Ascending aorta (tissue), 2 donors: ENCODE measurements at regions not wholly inside any gene's neighbourhood (a gene's known extent, or its start where the extent isn't known, plus 50 kb on each side); places are given as distances from the start of the nearest gene placed in this dataset.

ENCODE experiments used
- DNase-seq, 2 donors: peaks; one replicate each; pipeline ENCODE4 v3.0.0-alpha.2; 2019; ENCODE audit warnings: low spot score in 2 of 2
- H3K27ac ChIP-seq, 2 donors: fragments of 200-600 bp; sonication (generic); one replicate each; pipeline ENCODE4 v1.5.1; 2016 to 2017; ENCODE audit warnings: mild to moderate bottlenecking in 1 of 2
- H3K27me3 ChIP-seq: fragments of 200-600 bp; sonication (generic); one replicate; pipeline ENCODE4 v1.5.1; 2017
- H3K36me3 ChIP-seq, 2 donors: fragments of 200-600 bp; sonication (generic); one replicate each; pipeline ENCODE4 v1.5.1; 2016
- H3K4me1 ChIP-seq, 2 donors: fragments of 200-600 bp; sonication (generic); one replicate each; pipeline ENCODE4 v1.5.1; 2016 to 2017; ENCODE audit warnings: mild to moderate bottlenecking in 1 of 2
- H3K4me3 ChIP-seq, 2 donors: fragments of 200-600 bp; sonication (generic); one replicate each; pipeline ENCODE4 v1.5.1; 2016 to 2017; ENCODE audit warnings: mild to moderate bottlenecking in 1 of 2
- H3K9me3 ChIP-seq, 2 donors: fragments of 200-600 bp; sonication (generic); one replicate each; pipeline ENCODE4 v1.5.1; 2016
- CTCF ChIP-seq, 3 experiments: fragments of 200-600 bp in 2 of 3; fragments of 450-650 bp in 1 of 3; sonication (generic) in 2 of 3; IDR thresholded peaks; one replicate each; pipeline ENCODE4 v1.5.1; 2016 to 2019; ENCODE audit warnings: antibody characterized with exemption in 3 of 3, mild to moderate bottlenecking in 1 of 3, moderate library complexity in 1 of 3
- intact Hi-C: fragments of 100-400 bp; cut with DNase I; formaldehyde crosslinking; loops from one replicate; pipeline ENCODE4 v1.15.1; 2023

GRCh38 chrX:115402299-115402698, 112.8 kb downstream of the LUZP4 start:
- Histone ChIP-seq H3K36me3 (no peaks in the 10 kb centered on the region), H3K27ac (no peak overlapping the region), H3K9me3 (no peaks in the 10 kb centered on the region), H3K4me3 (no peak overlapping the region), H3K27me3 (no peaks in the 10 kb centered on the region), H3K4me1 (no peaks in the 10 kb centered on the region)
- no peak for DNase-seq
- no peak for TF ChIP-seq CTCF (IDR thresholded peaks at IDR 0.05)
- intact Hi-C loops: no loop called here

- Histone ChIP-seq H3K36me3 (no peaks in the 10 kb centered on the region), H3K9me3 (no peaks in the 10 kb centered on the region), H3K27me3 (no peaks in the 10 kb centered on the region), H3K4me1 (peaks cover 0 to 3% of the 10 kb centered on the region in 2 donors), H3K4me3 (no peak overlapping the region), H3K27ac (no peak overlapping the region)
- DNase-seq: no peak
- intact Hi-C loops: no loop called here
- TF ChIP-seq CTCF (IDR thresholded peaks at IDR 0.05): no peak
Measured at GRCh38 chrX:115408771-115409400, 119.4 kb downstream of the LUZP4 start.

- H3K9me3 ChIP-seq: no peaks in the 10 kb centered on the region
Measured at GRCh38 chrX:115409551-115409950, 120.0 kb downstream of the LUZP4 start.

GRCh38 chrX:115410731-115411428, 121.4 kb downstream of the LUZP4 start:
- peaks cover 0 to 3% of the 10 kb centered on the region in 2 donors for H3K4me1 ChIP-seq
- no peak overlapping the region for H3K4me3 ChIP-seq
- no peaks in the 10 kb centered on the region for H3K9me3 ChIP-seq
- TF ChIP-seq CTCF (IDR thresholded peaks at IDR 0.05): no peak
- no peak for DNase-seq
- H3K27ac ChIP-seq: no peak overlapping the region
- H3K36me3 ChIP-seq: no peaks in the 10 kb centered on the region
- H3K27me3 ChIP-seq: no peaks in the 10 kb centered on the region
- intact Hi-C loops: no loop called here

More at GRCh38 chrX:115409551-115409950, 120.0 kb downstream of the LUZP4 start:
- H3K27me3 ChIP-seq: no peaks in the 10 kb centered on the region
- intact Hi-C loops: no loop called here
- peaks cover 0 to 3% of the 10 kb centered on the region in 2 donors for H3K4me1 ChIP-seq
- TF ChIP-seq CTCF (IDR thresholded peaks at IDR 0.05): no peak
- no peaks in the 10 kb centered on the region for H3K36me3 ChIP-seq
- no peak for DNase-seq
- no peak overlapping the region for H3K4me3 ChIP-seq
- H3K27ac ChIP-seq: no peak overlapping the region

GRCh38 chrX:115413246-115413878, 123.8 kb downstream of the LUZP4 start:
- DNase-seq: no peak
- no peaks in the 10 kb centered on the region for H3K9me3 ChIP-seq
- no peak for TF ChIP-seq CTCF (IDR thresholded peaks at IDR 0.05)
- no peak overlapping the region for H3K4me3 ChIP-seq
- no peaks in the 10 kb centered on the region for H3K27me3 ChIP-seq
- H3K36me3 ChIP-seq: no peaks in the 10 kb centered on the region
- no peak overlapping the region for H3K27ac ChIP-seq
- H3K4me1 ChIP-seq: peaks cover 0 to 3% of the 10 kb centered on the region in 2 donors
- intact Hi-C loops: no loop called here
